Suprapubic skin (tissue), 4 donors: ENCODE measurements at regions not wholly inside any gene's neighbourhood (a gene's known extent, or its start where the extent isn't known, plus 50 kb on each side); places are given as distances from the start of the nearest gene placed in this dataset.
"Not testable (repeated sequence)": the region's sequence is repeated elsewhere in the genome, so short reads cannot be mapped to it uniquely, and the experiment has no call there.

Experiments used
- CTCF ChIP-seq, 2 donors: fragments of 200-600 bp in 1 of 2; fragments of 450-650 bp in 1 of 2; sonication (generic) in 1 of 2; IDR thresholded peaks; one replicate each; pipeline ENCODE4 v1.5.1; 2016 to 2019; ENCODE audit warnings: antibody characterized with exemption in 2 of 2, mild to moderate bottlenecking in 1 of 2, moderate library complexity in 1 of 2
- EP300 ChIP-seq: sonication (generic); formaldehyde crosslinking; IDR thresholded peaks from one replicate; pipeline ENCODE4 v1.6.1; 2017; ENCODE audit warnings: antibody characterized with exemption
- POLR2AphosphoS5 ChIP-seq, 3 donors: sonication (generic); formaldehyde crosslinking; IDR thresholded peaks; one replicate each; pipeline ENCODE4 v1.6.1; 2017; ENCODE audit warnings: antibody characterized with exemption in 3 of 3

- TF ChIP-seq CTCF (IDR thresholded peaks at IDR 0.05); POLR2AphosphoS5 (IDR thresholded peaks at IDR 0.05); EP300: not testable (repeated sequence)
Observed at GRCh38 chr15:55063970-55064369, 132.8 kb downstream of the RSL24D1 start.
